NCI-H524 treated with DMSO at 0.1 percent for 48 hours (cell line): ENCODE measurements at regions not wholly inside any gene's neighbourhood (a gene's known extent, or its start where the extent isn't known, plus 50 kb on each side); places are given as distances from the start of the nearest gene placed in this dataset.
"Not testable (repeated sequence)": the region's sequence is repeated elsewhere in the genome, so short reads cannot be mapped to it uniquely, and the experiment has no call there.

ENCODE experiments used
- DNase-seq: peaks from one replicate; lab custom pipeline; 2025; lab: John Stamatoyannopoulos, UW

DNA sequence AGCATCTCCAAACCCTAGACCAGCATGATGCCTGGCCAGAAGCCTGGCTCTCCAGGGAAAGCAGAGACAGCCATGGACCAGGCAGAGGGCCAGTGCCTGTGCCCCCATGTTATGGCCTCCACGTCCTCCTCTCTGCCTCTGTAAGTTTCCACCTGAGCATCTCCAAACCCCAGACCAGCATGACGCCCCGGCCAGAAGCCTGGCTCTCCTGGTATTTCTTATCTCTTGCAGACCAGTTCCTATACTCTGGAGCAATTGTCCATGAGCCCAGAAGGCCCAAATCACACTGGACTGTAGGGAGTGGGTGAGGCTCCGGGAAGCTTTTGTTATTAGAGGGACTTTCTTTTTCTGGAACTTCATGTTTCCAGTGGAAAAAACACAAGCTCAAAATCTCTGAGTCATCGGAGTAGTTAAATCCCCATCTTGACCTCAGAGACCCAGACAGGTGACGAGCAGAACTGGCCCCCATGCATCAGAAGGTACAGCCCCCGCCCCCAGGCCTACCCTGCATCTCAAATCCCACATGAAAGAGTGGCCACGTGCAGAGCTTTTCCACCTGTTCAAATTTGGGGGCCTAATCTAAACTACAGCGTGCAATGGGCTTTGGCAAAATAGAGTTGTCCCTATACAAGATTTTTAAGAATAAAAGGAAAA lies 110.2 kb upstream of the FOXQ1 start:
- no peak for DNase-seq

DNA sequence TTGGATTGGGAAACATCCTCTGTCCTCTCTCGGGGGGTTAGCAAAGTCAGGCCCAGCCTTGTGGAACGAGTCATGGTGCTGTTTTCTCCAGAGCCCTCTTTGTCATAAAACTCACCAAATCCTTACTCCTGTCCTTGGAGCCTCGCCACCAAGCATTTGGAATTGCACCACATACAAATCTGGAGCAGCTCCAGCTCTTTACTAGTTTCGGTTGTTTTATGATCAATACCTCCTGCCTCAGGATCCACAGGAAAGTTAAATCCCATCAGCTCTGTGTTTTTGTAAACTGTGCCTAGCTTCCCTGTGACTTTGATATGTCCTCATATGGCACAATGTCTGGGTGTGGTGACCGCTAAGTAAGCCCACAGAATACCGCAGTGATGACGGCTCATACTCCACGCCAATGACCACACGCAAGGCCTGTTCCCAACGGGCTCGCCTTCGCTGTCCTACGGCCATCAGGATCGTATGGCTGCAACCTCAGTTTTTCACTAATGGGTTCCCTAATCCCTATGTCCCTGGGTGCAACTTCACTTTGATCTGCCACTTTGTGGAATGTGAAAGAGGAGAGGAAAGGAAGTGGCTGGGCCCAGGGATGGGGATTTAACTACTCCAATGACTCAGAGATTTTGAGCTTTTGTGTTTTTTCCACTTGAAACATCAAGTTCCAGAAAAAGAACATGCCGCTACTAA lies 111.3 kb upstream of the FOXQ1 start:
- DNase-seq, result no peak

DNA sequence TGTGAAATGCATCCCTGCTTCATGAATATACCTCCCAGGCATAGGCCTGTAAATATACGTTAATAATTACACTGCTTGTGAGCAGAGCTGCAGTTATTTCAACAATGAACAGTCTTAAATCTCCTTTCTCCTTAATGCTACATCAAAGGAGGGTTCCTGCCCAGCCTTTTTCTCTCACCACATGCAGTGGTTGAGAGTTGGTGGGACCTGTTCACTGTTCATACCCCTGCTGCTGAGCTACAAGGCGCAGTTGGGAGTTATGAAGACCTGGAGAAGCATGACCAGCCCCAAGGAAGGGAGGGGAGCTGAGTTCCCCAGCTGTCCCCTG lies 111.9 kb upstream of the FOXQ1 start:
- DNase-seq, result no peak

DNA sequence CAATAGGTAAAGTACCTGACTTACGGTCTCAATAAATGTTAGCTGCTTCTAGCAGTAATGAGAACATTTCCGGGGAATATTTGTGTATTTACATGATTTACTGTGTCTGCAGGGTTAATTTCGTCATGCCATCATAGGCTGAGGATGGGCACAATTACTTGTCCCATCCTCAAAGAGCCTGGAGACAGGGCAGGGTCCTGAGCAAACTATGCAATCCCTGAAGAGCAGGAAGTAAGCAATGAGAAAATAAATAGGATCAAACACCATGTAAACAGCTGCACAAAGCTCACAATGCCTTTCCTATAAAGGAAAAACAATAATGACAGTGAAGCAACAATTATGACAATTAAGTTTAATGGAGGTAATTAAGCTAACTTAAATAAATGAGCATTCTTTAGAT lies 114.6 kb upstream of the FOXQ1 start:
- no peak for DNase-seq

DNA sequence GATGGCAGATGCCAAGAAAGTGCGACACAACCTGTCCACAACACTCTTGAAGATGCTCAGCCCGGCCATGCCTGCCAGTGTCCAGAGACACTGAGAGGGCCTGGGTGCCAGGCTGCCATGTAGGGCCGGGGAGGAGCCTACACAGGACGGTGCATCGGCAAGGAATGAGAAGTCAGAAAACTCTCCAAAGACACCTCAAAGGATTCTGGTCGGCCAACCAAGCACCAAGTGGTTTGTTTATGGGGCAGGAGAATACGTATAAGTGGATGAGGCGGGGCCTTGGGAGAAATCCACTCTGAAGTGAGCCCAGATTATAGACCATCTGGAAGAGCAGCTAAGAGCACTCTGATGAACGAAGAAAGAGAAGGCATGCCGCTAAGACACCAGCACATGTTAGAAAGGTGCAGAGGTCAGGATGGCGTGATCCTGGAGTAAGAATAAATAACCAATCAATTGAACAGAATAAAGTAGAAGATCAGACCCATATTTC lies 120.7 kb upstream of the FOXQ1 start:
- DNase-seq, result peak; percentile 95

DNA sequence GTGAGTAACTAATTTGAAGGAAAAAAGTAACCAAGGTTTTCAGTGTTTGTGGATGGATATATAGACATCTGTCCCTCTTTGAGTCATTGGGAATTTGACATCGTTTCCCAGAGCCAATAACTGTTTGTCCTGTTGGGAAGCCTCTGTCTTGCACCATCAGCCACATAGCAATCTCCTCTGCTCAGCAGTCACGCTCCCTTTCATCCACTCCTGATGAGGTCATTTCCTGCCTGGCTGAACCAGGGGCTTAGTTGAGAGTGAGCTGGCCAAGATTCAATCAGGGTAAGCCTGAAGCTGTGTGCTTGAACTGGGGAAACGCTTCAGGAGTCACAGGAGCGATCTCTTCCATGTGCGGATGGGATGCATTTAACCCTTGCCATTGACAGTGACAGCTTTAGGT lies 121.5 kb upstream of the FOXQ1 start:
- no peak for DNase-seq

DNA sequence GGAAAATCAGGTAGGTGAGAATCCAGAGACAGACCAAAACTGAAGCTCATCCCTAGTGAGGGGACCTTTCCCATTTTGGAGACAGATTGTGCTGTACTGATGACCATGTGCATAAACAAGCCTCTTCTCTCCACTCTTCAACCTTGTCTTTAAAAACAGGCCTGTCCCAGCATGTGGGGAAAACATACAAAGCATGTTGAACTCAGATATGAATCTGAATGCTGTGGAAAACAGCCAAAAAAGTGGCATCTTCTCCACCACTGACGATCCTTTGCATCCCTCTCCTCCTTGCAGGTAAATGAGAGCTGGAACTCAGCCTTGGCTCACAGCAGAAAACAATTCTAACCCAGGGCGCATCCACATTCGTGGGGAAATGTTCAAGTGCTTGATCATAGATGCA lies 123.7 kb upstream of the FOXQ1 start:
- no peak for DNase-seq

DNA sequence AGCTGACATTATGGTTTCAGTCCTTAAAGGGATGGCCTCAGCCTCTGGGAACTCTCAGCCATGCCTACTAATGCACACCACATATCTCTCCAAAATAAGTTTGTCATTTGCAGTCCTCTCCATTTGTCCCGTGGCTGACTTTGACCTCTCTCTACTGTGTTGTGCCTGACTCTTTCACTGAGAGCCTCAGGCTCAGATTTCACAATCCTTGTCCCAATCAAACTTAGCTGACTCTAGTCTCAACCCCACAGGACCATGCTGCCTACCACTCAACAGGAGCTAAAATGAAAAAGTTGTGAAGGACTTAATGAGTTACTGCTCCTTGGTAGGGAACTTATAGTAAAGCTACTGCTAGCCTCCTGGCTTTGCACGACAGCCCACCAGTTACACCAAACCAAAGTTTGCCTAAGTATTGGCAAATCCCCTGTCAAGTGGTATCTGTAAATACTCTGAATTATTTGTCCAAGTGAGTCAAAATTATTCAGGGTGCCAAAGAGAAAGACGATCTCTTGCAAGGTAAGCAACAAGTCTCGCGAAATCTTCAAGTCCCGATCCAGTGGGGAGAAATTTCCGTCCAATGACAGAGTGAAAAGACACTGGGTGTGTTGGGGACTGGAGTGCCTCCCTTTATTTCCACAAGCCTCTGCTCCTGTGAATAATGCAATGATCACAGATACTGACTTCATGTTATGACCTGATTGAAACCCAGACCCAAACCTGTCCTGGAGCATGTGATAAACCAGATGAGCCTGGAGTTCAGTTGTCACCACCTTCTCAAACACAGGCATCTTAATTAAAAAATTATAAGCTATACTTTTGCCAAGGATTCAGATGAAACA lies 124.4 kb upstream of the FOXQ1 start:
- no peak for DNase-seq

DNA sequence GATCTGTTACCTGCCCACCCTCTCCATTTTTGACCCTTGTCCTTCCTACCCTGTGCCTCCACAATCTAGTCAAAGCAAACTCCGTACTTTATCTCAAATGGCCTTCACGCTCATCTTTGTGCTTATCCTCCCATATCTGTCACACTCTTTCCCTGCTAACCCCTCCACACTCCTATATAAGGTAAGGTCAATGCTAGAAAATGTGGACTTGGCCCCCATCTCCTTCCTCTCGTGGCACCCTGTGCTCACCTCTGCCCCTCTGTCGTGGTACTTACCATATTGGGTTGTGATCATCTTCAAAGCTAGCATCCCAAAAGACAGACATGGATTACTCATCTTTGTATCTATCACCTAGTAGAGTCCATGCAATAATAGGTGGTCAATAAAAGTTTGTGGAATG lies 127.6 kb upstream of the FOXQ1 start:
- no peak for DNase-seq

DNA sequence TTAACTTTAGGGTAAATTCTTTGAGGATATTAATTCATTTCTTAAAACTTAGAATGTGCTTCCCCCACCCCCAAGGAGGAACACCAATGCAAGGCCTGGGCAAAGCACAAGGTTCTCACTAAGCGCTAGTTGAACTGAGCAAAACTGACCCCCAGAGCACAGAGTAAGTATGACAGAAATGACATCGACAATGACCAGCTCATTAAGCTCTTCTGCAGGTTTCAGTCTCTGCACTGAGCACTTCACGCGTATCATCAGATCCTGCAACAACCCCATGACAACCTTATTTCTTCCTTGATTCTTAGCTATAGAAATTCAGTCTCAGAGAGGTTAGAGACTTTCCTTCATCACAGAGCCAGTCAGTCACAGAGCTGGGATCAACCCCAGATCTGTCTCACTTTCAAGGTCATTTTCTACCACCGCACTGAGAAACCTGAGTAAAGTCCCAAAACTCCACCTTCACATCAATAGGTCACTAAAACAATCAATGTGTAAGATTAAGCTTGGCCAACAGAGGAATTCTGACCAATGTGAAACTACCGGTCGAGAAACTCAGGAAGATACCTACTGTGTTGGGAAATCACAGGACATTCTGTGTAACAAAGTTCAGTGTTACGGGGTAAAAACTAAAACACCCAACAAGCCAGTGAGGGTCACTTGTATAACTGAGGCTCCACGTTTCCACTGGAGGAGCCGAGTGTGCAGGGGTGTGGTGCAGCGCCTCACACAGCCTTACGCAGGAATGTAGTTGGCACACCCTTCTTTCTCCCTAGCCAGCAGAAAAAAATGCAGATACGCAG lies 129.0 kb upstream of the FOXQ1 start:
- DNase-seq, result no peak

DNA sequence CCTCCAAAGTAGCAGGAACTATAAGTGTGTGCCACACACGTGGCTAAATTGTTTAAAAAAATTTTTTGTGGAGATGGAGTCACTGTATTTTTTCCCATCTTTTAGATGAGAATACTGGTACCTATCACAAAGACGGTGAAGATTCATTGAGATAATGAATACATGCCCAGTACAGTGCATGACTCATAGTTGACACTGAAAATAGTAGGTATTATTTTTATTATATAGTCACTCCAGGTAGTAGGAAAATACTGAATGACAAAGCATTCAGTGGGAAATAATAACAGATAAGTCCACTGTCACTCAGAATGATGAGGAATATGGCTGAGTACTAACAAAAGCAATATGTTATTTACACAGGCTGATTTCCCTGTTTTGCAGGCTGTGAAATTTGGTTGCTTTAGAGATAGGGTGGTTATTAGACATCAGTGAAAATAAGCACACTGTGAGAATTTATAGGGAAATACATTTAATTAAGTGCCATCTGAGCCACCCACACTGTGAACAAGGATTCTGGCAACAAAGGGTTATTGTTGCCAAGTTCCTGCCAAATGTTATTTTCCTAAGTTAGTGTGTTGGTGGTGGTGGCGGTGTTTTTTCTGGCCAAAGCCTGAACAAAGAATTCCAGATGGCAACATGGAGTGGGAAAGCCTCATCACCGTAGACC lies 129.8 kb upstream of the FOXQ1 start:
- DNase-seq, result no peak

DNA sequence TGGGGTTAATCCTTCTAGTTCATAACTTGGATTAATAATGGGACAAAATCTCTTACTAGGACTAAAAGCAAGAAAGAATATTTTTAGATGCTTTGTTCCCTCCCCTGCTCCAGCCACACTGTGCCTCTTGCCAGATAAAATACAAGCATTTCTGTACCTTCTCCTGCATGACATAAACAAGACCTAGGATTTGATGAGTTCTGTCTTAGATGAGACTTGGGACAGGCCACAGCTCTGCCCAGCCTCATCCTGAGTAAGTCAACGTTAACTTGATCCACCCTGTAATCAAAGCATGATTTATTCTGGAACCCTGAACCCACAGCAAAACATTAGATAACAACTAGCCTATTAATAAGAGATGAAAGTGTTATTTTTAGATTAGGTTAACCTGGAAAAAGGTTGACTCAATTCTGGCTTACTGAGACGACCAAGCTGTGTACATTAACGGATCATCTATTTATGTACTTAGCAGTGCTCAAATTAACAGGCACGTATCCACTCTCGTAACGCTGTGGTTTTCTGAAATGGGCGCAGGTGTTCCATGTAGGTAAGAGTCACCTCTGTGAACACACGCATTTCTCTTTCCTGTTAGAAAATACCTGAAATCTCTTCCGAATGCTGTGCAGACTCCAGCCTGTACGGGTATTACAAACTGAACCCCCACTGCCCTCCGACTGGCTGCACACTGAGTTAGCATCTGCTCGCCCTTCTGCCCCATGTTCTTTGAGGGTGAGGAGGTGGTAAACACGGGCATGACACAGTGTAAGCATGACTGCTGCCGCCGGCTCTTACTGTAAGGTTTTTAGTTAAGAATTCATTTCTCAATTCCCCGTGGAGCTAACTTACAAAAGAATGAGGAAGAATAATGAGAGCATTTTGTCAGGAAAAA lies 132.1 kb upstream of the FOXQ1 start:
- DNase-seq, result no peak

DNA sequence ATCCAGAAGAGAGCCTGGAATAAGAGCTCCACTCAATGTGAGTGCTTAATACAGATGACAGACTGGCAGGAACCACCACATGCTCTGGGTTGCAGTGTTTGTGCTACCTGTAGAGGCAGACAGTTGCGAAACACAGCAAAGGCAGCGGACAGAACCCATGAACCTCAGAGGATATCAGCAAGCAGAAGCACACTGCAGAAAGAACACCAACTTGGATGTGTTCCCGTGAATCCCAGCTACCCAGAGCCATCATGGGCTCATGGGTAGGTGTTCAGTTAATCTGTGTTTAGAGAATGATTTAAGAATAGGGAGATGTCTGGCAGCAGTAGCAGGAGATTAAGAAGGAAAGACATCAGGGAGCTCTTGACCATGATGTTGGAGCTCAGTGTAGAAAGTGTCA lies 133.3 kb upstream of the FOXQ1 start:
- no peak for DNase-seq

DNA sequence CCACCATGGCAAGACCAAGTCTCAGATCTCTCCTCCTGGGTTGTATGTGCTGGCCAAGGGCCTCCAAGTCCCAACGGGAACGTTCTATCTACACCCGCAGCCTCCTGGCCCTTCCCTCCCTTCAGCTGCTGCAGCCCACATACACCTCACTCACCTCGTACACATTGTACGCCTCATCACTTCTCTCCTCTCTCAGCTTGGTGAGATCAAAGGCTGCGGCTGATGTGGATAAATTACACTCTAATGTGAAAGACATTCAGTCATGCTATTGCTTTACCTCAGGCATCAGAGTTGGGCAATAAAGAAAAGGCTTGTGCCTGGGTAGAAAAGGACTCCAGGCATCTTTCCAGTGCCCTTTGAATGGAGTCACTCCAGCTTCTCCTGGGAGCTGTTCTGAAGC lies 135.3 kb upstream of the FOXQ1 start:
- no peak for DNase-seq

DNA sequence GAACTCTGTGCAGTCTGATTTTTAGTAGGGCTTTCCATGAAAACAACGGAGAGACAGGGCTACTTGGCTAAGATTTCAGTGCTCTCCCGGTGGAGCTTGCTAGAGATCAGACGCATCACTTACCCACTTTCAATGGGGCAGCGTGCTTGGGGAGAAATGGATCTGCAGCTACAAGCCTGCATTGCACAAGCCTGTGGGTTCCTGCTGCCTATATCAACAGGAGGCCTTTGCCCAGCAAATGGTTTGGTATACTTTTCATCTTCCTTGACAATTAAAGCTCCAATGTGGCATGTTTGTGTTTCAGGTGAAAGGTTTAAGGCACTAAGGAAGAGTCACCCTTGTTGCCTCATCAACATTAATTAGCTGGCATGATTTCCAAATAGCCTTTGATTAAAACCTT lies 136.0 kb upstream of the FOXQ1 start:
- DNase-seq, result no peak

DNA sequence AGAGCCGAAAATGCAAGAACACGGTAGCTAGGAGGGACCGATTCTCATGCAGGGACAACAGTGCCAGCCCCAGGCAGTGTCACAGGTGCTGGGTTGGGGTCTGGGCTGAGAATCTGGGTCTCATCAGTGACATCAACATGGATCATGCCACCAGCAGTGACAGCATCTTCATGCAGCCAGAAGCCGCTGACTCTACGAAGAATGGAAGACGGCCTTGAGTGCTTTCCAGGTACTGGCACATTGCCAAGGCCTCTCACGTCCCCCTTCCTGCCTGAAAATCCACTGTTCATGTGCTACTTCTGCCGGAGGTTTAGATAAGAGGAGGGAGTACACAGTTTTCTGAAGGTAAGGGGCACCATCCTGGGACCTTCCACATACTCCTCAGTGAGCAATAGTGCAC lies 141.1 kb upstream of the FOXQ1 start:
- DNase-seq, result no peak

DNA sequence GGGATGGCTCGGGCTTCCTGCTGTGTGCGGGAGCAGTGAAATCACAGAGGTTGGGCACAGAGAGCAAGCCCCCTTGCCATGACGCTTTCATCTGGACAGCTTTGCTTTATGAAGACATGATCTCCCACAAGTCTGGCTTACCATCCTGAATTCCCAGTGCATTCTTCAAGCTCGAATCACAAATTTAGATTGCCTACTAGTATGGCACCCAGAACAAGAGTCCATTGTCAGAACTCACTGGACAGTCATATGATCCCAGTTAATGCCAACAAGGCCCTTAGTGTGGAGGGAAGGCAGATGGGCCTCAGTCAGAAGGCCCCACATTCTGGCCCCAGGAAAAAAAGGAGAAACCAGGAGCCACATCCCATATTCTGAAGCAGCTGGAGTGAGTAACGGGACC lies 147.3 kb upstream of the FOXQ1 start:
- no peak for DNase-seq

DNA sequence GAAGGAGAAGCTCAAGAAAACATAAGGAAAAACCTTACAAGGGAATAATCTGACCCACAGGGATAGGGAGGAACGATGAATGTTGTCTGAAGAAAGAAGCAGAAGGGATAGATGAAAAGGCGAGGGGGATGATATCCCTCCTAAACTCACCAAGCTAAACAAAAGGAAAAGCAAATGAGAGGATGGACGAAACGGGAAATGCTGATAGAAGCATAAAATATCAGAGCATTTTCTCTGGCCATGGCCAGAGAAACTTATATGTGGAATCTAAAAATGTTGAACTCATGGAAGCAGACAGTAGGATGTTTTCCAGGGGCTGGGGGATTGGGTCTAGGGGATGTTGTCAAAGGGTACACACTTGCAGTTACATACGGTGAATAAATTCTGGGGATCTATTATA lies 148.4 kb upstream of the FOXQ1 start:
- DNase-seq, result no peak

DNA sequence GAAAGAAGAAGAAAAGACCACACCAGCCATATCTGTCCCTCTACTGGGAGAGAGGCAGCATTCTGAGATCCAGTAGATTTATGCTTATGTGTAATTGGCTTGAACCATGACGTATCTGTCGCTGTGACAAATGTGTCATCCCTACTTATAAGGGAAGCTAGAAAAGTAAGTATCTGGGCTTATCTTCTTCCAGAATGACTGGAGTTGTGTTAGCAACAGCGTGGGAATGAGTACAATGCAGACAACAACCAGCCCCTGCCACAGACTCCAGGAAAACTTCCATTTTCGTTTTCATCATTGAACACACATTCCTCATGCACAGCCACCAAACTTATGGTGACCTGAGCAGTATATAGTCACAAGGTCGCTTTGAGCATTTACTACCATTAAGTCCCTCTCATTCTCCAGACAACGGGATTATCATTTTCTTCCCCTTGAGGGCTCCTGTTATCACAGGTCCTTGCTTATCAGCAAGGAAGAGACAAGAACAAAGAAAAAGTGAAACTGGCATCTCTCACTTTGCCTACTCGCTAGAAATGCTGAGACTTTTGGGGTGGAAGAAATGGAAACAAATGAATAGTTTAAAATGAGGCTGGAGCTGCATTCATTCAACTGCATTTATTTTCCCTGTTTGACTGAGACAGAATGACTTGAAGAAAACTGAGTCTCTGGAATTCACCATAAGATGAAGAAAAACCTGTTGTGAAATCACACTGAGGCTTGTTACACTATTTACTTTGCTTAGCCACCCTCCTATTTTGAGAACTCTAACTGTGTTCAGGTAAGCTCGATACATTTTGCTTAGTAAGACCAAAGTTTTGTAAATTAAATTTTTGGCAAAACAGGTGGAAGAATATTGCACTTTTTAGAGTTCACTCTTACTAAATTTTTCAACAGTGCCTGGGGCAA lies 149.3 kb upstream of the FOXQ1 start:
- no peak for DNase-seq

DNA sequence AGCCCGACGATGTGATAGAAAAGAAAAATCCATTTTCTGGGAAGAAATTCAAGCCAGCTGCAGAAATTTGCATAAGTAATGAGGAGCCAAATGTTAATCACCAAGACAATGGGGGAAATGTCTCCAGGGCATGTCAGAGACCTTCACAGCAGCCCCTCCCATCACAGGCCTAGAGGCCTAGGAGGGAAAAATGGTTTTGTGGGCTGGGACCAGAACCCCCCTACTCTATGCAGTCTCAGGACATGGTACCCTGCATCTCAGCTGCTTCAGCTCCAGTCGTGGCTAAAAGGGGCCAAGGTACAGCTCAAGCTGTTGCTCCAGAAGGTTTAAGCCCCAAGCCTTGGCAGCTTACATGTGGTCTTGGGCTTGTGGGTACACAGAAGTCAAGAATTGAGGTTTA lies 155.5 kb upstream of the FOXQ1 start:
- not testable (repeated sequence) for DNase-seq
